Ascending aorta (tissue), 2 donors: ENCODE measurements at regions not wholly inside any gene's neighbourhood (a gene's known extent, or its start where the extent isn't known, plus 50 kb on each side); places are given as distances from the start of the nearest gene placed in this dataset.

Experiments used
- DNase-seq, 2 donors: peaks; one replicate each; pipeline ENCODE4 v3.0.0-alpha.2; 2019; ENCODE audit warnings: low spot score in 2 of 2
- H3K27ac ChIP-seq, 2 donors: fragments of 200-600 bp; sonication (generic); one replicate each; pipeline ENCODE4 v1.5.1; 2016 to 2017; ENCODE audit warnings: mild to moderate bottlenecking in 1 of 2
- H3K27me3 ChIP-seq: fragments of 200-600 bp; sonication (generic); one replicate; pipeline ENCODE4 v1.5.1; 2017
- H3K36me3 ChIP-seq, 2 donors: fragments of 200-600 bp; sonication (generic); one replicate each; pipeline ENCODE4 v1.5.1; 2016
- H3K4me1 ChIP-seq, 2 donors: fragments of 200-600 bp; sonication (generic); one replicate each; pipeline ENCODE4 v1.5.1; 2016 to 2017; ENCODE audit warnings: mild to moderate bottlenecking in 1 of 2
- H3K4me3 ChIP-seq, 2 donors: fragments of 200-600 bp; sonication (generic); one replicate each; pipeline ENCODE4 v1.5.1; 2016 to 2017; ENCODE audit warnings: mild to moderate bottlenecking in 1 of 2
- H3K9me3 ChIP-seq, 2 donors: fragments of 200-600 bp; sonication (generic); one replicate each; pipeline ENCODE4 v1.5.1; 2016
- intact Hi-C: fragments of 100-400 bp; cut with DNase I; formaldehyde crosslinking; loops from one replicate; pipeline ENCODE4 v1.15.1; 2023
- TF ChIP-seq, protein P1 (sequence below), 3 experiments: fragments of 200-600 bp in 2 of 3; fragments of 450-650 bp in 1 of 3; sonication (generic) in 2 of 3; IDR thresholded peaks; one replicate each; pipeline ENCODE4 v1.5.1; 2016 to 2019; ENCODE audit warnings: antibody characterized with exemption in 3 of 3, mild to moderate bottlenecking in 1 of 3, moderate library complexity in 1 of 3

DNA sequence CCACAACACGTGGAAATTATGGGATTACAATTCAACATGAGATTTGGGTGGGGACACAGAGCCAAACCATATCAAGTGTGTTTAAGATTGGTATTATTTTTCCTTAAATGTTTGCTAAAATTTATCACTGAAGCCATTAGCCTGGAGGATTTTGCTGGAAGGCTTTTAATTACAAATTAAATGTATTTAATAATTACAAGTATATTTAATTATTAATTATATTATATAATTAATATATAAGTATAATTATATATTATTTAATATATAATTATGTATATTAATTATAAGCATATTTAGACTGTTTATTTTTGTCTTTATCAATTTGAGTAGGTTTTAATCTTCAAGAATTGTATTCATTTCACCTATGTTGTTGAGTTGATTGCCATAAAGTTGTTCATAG is 427.4 kb upstream of the FLRT2 start:
- TF ChIP-seq, protein P1, sequence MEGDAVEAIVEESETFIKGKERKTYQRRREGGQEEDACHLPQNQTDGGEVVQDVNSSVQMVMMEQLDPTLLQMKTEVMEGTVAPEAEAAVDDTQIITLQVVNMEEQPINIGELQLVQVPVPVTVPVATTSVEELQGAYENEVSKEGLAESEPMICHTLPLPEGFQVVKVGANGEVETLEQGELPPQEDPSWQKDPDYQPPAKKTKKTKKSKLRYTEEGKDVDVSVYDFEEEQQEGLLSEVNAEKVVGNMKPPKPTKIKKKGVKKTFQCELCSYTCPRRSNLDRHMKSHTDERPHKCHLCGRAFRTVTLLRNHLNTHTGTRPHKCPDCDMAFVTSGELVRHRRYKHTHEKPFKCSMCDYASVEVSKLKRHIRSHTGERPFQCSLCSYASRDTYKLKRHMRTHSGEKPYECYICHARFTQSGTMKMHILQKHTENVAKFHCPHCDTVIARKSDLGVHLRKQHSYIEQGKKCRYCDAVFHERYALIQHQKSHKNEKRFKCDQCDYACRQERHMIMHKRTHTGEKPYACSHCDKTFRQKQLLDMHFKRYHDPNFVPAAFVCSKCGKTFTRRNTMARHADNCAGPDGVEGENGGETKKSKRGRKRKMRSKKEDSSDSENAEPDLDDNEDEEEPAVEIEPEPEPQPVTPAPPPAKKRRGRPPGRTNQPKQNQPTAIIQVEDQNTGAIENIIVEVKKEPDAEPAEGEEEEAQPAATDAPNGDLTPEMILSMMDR (IDR thresholded peaks at IDR 0.05), result no peak
- Histone ChIP-seq H3K4me3 (no peak overlapping the region), H3K27ac (no peak overlapping the region), H3K4me1 (no peaks in the 10 kb centered on the region), H3K27me3 (no peaks in the 10 kb centered on the region), H3K36me3 (no peaks in the 10 kb centered on the region), H3K9me3 (no peaks in the 10 kb centered on the region)
- no peak for DNase-seq
- intact Hi-C loops, result no loop called here

DNA sequence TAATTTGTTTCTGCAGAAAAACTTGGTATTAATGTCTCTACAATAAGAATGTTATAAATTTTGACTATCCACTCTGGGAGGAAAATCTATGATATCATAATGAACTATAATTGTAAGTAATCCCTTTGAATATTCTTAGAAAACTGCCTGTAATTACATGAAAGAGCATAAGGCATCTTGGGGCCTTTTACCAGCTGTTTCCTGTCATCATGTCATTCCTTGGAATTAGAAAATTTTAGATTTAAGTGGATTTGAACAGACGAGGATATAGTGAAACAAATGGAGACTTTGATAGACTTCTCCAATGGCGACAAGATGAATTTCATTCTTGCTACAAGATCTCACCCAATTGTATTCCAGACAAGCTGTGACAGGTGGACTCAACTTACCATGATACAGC is 423.4 kb upstream of the FLRT2 start:
- TF ChIP-seq, protein P1 (IDR thresholded peaks at IDR 0.05), result no peak

DNA sequence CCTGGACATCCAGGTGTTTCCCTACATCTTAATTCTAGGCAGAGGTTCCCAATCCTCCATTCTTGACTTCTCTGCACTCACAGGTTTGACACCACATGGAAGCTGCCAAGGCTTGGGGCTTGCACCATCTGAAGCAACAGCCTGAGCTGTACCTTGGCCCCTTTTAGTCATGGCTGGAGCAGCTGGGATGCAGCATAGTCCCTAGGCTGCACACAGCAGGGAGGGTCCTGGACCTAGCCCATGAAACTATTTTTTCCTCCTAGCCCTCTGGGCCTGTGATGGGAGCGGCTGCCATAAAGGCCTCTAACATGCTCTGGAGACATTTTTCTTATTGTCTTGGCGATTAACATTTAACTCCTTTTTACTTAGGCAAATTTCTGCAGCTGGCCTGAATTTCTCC is 417.2 kb upstream of the FLRT2 start:
- Histone ChIP-seq H3K27ac (no peak overlapping the region), H3K27me3 (no peaks in the 10 kb centered on the region), H3K36me3 (no peaks in the 10 kb centered on the region), H3K9me3 (no peaks in the 10 kb centered on the region), H3K4me3 (no peak overlapping the region), H3K4me1 (no peaks in the 10 kb centered on the region)
- intact Hi-C loops, result no loop called here
- TF ChIP-seq, protein P1 (IDR thresholded peaks at IDR 0.05), result no peak
- no peak for DNase-seq

More for the DNA sequence above, 423.4 kb upstream of the FLRT2 start:
- Histone ChIP-seq H3K4me1 (no peaks in the 10 kb centered on the region), H3K4me3 (no peak overlapping the region), H3K36me3 (no peaks in the 10 kb centered on the region), H3K9me3 (no peaks in the 10 kb centered on the region), H3K27me3 (no peaks in the 10 kb centered on the region), H3K27ac (no peak overlapping the region)
- intact Hi-C loops, result no loop called here
- no peak for DNase-seq

DNA sequence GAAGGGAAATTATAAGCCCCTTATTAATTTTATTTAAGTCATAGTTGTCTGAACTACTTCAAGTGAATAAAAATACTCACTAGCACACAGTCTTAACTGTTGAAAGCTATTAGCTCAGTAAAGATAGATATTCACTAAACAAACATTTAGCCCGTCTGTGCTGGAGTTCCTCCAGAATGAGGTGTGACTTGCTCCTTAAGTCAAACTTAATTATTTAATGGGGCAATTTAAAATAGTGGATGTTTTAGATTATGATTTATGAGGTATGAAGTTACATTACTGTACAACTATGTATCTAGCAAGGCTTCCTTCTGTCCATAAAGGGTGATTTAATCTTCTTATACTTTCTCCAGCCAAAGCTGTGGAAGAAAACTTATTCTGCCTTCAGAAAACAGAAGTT is 414.0 kb upstream of the FLRT2 start:
- TF ChIP-seq, protein P1 (IDR thresholded peaks at IDR 0.05), result no peak
- no peaks in the 10 kb centered on the region for H3K27me3 ChIP-seq
- H3K27ac ChIP-seq, result no peak overlapping the region
- H3K4me1 ChIP-seq, result no peaks in the 10 kb centered on the region
- intact Hi-C loops, result no loop called here
- no peaks in the 10 kb centered on the region for H3K36me3 ChIP-seq
- H3K4me3 ChIP-seq, result no peak overlapping the region
- DNase-seq, result no peak
- H3K9me3 ChIP-seq, result no peaks in the 10 kb centered on the region

DNA sequence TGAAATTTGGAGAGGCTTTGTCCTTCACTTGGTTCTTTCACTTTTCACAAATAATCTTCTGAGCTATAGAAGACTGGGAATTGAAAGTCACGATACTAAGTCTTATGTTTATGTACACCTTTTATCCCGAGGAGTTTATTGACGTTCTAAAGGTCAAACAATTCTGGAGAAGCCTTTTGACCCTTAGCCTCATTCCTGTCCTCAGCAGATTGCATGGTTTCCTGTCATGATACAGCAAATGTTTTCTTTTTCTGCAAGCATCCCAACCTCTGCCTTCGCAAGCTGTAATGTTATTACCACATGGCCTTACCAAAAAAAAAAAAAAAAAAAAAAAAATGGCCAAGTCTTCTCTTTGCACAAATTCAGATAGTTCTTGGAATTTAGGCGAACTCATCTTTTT is 411.7 kb upstream of the FLRT2 start:
- TF ChIP-seq, protein P1 (IDR thresholded peaks at IDR 0.05), result no peak
- Histone ChIP-seq H3K27ac (no peak overlapping the region), H3K4me1 (no peaks in the 10 kb centered on the region), H3K27me3 (no peaks in the 10 kb centered on the region), H3K9me3 (no peaks in the 10 kb centered on the region), H3K36me3 (no peaks in the 10 kb centered on the region), H3K4me3 (no peak overlapping the region)
- no peak for DNase-seq
- intact Hi-C loops, result no loop called here

DNA sequence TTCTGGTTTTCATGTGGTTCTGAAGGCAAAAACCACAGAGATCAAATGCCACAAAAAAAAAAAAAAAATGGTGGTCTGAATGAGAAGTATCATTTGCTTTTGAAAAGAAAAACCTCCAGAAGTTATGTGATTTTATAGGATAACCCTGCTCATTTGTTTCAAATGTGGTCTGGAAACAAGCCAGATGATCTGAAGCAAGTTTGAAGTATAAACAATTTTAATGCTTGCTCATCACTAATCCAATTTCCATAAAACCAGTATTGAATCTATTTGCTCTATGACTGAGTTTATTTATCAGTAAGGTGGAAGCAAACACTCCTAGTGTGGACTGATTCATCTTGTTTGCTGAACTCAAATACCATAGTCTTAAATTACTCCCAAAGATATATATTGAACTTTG is 407.3 kb upstream of the FLRT2 start:
- H3K4me3 ChIP-seq, result no peak overlapping the region
- no peaks in the 10 kb centered on the region for H3K36me3 ChIP-seq
- no peaks in the 10 kb centered on the region for H3K9me3 ChIP-seq
- no peak for DNase-seq
- H3K4me1 ChIP-seq, result no peaks in the 10 kb centered on the region
- H3K27me3 ChIP-seq, result no peaks in the 10 kb centered on the region
- H3K27ac ChIP-seq, result no peak overlapping the region
- intact Hi-C loops, result no loop called here
- TF ChIP-seq, protein P1 (IDR thresholded peaks at IDR 0.05), result no peak
